ENCODE measurements at regions not wholly inside any gene's neighbourhood (a gene's known extent, or its start where the extent isn't known, plus 50 kb on each side); places are given as distances from the start of the nearest gene placed in this dataset.

DNA sequence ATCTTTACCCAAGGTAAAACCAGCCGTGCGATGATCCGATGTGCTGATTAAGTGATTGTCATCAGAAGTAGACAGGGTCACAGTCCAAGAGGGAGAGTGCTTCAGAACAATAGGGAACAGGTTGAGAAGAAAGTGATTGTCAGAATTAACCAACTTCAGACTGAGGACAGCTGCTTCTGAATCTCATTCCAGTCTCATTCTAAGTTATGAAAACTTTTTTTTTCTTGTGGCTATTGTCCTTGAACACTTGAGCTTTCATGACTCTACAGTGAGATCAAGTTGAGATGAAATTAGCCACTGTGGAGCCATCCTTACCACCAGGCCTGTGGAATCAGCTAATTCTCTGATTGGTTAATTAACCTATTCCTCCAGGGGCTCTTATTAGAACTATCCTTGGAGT, 159.9 kb upstream of the WWC1 start:
- Histone ChIP-seq H3K9me3 (replicated peaks; ENCODE audit: control insufficient read depth, insufficient read depth, low read length) (no peaks in the 10 kb centered on the region), H3K79me2 (ENCODE audit: control insufficient read depth, insufficient read depth, low read length) (no peaks in the 10 kb centered on the region), H3K27ac (ENCODE audit: insufficient read depth, low read depth, low read length) (no peak overlapping the region), H3K36me3 (ENCODE audit: control insufficient read depth in 2 of 2, extremely low read depth in 1 of 2, insufficient read depth in 2 of 2, low read length in 2 of 2) (no peaks in the 10 kb centered on the region), H3K4me3 (replicated peaks in 1 of 3; ENCODE audit: insufficient read depth in 1 of 3, low read depth in 1 of 3, low read length in 3 of 3) (no peak overlapping the region), H2AFZ (ENCODE audit: low read depth, low read length) (no peak overlapping the region), H3K9ac (replicated peaks; ENCODE audit: extremely low read depth, insufficient read depth, low read length) (no peak overlapping the region), H3K27me3 (ENCODE audit: control insufficient read depth in 2 of 2, insufficient read depth in 2 of 2, low read length in 2 of 2) (no peaks in the 10 kb centered on the region), H3K4me1 (ENCODE audit: control insufficient read depth, extremely low read depth, insufficient read depth, low read length) (no peaks in the 10 kb centered on the region), H3K4me2 (ENCODE audit: insufficient read depth, low read length) (no peak overlapping the region), H3K9me1 (replicated peaks; ENCODE audit: control insufficient read depth, extremely low read depth, insufficient read depth, low read length) (no peaks in the 10 kb centered on the region), H4K20me1 (replicated peaks; ENCODE audit: control insufficient read depth, extremely low read depth, insufficient read depth, low read length) (no peaks in the 10 kb centered on the region)
- TF ChIP-seq MYC (IDR thresholded peaks at IDR 0.05; ENCODE audit: low read depth, low read length) = no peak
- TF ChIP-seq, protein P1, sequence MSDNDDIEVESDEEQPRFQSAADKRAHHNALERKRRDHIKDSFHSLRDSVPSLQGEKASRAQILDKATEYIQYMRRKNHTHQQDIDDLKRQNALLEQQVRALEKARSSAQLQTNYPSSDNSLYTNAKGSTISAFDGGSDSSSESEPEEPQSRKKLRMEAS (IDR thresholded peaks at IDR 0.05; ENCODE audit: insufficient read depth, insufficient read length) = no peak
- no peak for TF ChIP-seq POLR2AphosphoS5 (IDR thresholded peaks at IDR 0.05; ENCODE audit: insufficient read depth, low read depth, low read length)
- TF ChIP-seq POLR2A (IDR thresholded peaks at IDR 0.05; ENCODE audit: low read depth, low read length) = no peak
- no peak for TF ChIP-seq JUN (IDR thresholded peaks at IDR 0.05; ENCODE audit: borderline replicate concordance, insufficient read depth, insufficient read length, low read depth)
- TF ChIP-seq FOS (IDR thresholded peaks at IDR 0.05; ENCODE audit: borderline replicate concordance, insufficient read depth, low read length) = no peak
- no peak for TF ChIP-seq GATA2 (IDR thresholded peaks at IDR 0.05; ENCODE audit: insufficient read depth, insufficient read length, low read depth, low read length)
- no peak for TF ChIP-seq CTCF (IDR thresholded peaks at IDR 0.05; ENCODE audit: extremely low read depth in 1 of 2, insufficient read depth in 1 of 2, low read depth in 1 of 2, low read length in 2 of 2)
- TF ChIP-seq EZH2 (IDR thresholded peaks at IDR 0.05; ENCODE audit: borderline replicate concordance, low read depth, low read length, severe bottlenecking) = no peak
- BruUV-seq (replicated peaks) = no TSS peak
- dilution Hi-C loops (cut with MboI; ENCODE audit: extremely low pct_ligation_motif_present, low sequenced_read_pairs) (no loop called here), intact Hi-C loops (cut with micrococcal nuclease) (no loop called here)
- FAIRE-seq = no peak
- CTCF ChIA-PET = no interaction called here
- POLR2A ChIA-PET = no interaction called here
- no peak for DNase-seq (ENCODE audit: low read depth, low spot score)

Measured in endothelial cell of umbilical vein (primary cell).